ENCODE measurements at regions not wholly inside any gene's neighbourhood (a gene's known extent, or its start where the extent isn't known, plus 50 kb on each side); places are given as distances from the start of the nearest gene placed in this dataset.

GRCh38 chr4:8928074-8928473 is 56.4 kb upstream of the HMX1 start:
- TF ChIP-seq CTCF (IDR thresholded peaks at IDR 0.05) (no peak), MAX (IDR thresholded peaks at IDR 0.05; ENCODE audit: low read depth) (no peak), NFIC (IDR thresholded peaks at IDR 0.05; ENCODE audit: borderline replicate concordance) (no peak), MXI1 (IDR thresholded peaks at IDR 0.05; ENCODE audit: low read depth, low read length) (no peak), JUND (IDR thresholded peaks at IDR 0.05) (no peak), EZH2phosphoT487 (IDR thresholded peaks at IDR 0.05; ENCODE audit: borderline replicate concordance, low read depth) (no peak), TEAD4 (IDR thresholded peaks at IDR 0.05; ENCODE audit: borderline replicate concordance, insufficient read depth) (no peak), RCOR1 (IDR thresholded peaks at IDR 0.05; ENCODE audit: low read length) (no peak), REST (IDR thresholded peaks at IDR 0.05; ENCODE audit: low read depth, low read length) (no peak), EP300 (IDR thresholded peaks at IDR 0.05; ENCODE audit: borderline replicate concordance in 1 of 2, low read depth in 1 of 2, low read length in 1 of 2) (no peak), GABPA (IDR thresholded peaks at IDR 0.05; ENCODE audit: low read depth) (no peak), FOXM1 (IDR thresholded peaks at IDR 0.05; ENCODE audit: low read depth) (no peak)
